Neural crest cell (in vitro differentiated cells): ENCODE measurements at regions not wholly inside any gene's neighbourhood (a gene's known extent, or its start where the extent isn't known, plus 50 kb on each side); places are given as distances from the start of the nearest gene placed in this dataset.
"Not testable (repeated sequence)": the region's sequence is repeated elsewhere in the genome, so short reads cannot be mapped to it uniquely, and the experiment has no call there.

ENCODE experiments used
- DNase-seq: peaks from one replicate; pipeline ENCODE4 v3.0.0; 2021; ENCODE audit warnings: low read depth, mixed read lengths, low spot score
- H3K27ac Mint-ChIP-seq: one replicate; pipeline ENCODE4 v1.8.0; 2021; ENCODE audit warnings: mild to moderate bottlenecking, mixed read lengths; ENCODE audit not compliant: unreplicated experiment
- H3K27me3 Mint-ChIP-seq: 2 replicates; pipeline ENCODE4 v1.8.0; 2021; ENCODE audit warnings: low read depth, mild to moderate bottlenecking, mixed read lengths
- H3K36me3 Mint-ChIP-seq: 2 replicates; pipeline ENCODE4 v1.8.0; 2021; ENCODE audit warnings: low read depth, mild to moderate bottlenecking, mixed read lengths
- H3K4me1 Mint-ChIP-seq: 2 replicates; pipeline ENCODE4 v1.8.0; 2021; ENCODE audit warnings: mixed read lengths
- H3K4me3 Mint-ChIP-seq: one replicate; pipeline ENCODE4 v1.8.0; 2021; ENCODE audit warnings: mild to moderate bottlenecking, mixed read lengths
- H3K9me3 Mint-ChIP-seq: 2 replicates; pipeline ENCODE4 v1.8.0; 2021; ENCODE audit warnings: mixed read lengths

DNA sequence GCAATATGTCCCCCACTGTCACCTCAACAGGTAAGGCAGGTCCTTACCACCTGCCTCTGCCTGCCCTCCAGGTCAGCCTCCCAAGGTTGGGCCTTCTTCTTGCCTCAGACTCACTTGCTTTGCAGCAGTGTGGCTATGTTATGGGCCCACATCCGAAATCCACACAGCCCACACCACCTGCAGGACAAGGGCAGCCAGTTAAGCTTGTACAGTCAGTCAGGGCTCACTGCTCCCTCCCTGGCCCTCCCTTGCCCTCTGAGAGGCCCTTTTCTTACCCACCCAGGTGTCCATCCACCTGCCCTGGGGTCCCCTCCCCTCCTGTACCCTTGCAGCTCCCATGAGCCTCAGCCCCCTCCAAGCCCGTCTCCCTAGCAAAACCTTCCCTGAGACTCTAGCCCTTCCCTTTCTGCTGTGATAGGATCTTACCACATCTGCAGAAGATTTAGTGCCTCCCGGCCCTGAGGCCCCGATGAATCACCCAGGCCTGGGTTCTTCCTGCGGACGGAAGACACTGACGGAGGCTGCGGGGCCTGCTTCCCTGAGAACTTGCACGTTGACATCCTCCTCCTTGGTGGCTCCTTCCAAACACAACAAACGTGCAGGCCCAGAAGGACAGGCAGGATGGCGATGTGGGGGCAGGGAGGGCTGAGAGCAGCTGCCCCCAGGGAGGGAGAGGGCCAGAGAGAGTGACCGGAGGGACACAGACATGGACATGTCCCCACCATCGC, 5466.2 kb upstream of the TPTE start:
- H3K36me3 Mint-ChIP-seq, DNase-seq, H3K27ac Mint-ChIP-seq, H3K4me1 Mint-ChIP-seq, H3K4me3 Mint-ChIP-seq, H3K27me3 Mint-ChIP-seq, H3K9me3 Mint-ChIP-seq: not testable (repeated sequence)

DNA sequence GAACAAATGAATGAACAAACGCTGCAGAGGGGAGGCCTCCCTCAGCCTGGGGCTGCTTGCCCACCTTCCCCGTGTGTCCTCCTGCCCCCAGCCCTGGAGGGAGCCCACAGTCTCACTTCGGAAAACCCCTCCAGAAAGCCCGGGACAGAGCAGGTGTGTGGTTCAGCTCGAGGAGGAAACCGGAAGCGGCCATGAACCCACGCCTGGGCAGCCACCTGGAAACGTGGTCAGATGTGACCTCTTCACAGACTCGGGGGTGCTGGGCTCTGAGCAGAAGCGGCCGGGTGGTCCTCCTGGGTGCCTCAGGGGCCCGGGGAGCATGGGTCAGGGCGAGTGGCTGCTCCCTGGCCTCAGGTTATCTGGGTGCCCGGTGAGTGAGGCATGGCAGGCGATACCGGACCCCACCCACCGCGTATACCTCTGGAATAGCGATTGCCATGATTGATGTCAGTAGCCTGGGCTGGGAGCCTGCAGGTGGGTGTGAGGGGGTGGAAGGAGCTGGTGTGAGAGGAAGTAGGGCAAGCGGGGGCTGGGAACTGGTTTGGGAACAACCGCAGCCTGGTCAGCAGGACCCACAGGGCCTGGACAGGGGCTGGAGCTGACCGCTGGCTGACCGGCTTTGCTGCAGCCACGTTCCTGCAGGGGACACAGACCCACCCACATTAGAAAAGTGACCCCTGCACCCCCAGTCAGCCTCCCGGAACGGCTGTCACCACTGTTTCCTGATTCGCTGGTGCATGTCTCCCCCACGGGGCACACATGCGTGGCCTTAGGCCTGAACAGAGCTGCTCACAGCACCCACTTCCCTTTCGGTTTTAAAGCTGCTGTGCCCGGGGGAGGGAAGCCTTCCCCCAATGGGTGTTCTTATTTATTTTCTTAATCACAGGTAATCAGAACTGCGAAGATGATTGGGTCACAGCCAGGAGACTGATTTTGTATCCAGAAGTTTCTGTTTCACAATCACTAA, 5465.1 kb upstream of the TPTE start:
- H3K4me1 Mint-ChIP-seq, H3K4me3 Mint-ChIP-seq, DNase-seq, H3K9me3 Mint-ChIP-seq, H3K27ac Mint-ChIP-seq, H3K27me3 Mint-ChIP-seq, H3K36me3 Mint-ChIP-seq: not testable (repeated sequence)

DNA sequence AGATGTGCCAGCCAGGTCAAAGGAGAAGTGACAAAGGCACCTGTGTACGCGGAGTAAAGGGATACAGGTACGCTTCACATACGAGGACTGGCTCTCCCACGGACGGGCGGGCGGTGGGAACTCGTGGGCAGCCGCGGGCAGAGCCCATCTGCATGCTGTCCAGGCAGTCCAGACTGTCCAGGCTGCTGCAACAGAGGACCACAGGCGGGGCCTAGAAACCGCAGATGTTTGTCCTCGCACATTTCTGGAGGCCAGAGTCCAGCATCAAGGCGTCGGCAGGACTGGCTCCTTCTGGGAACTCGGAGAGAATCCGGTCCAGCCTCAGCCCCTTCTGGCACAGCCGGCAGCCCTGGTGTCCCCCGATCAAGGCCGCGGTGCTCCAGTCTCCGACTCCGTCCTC, 5464.3 kb upstream of the TPTE start:
- not testable (repeated sequence) for H3K36me3 Mint-ChIP-seq, H3K4me1 Mint-ChIP-seq, H3K4me3 Mint-ChIP-seq, H3K27me3 Mint-ChIP-seq, DNase-seq, H3K27ac Mint-ChIP-seq, H3K9me3 Mint-ChIP-seq

GRCh38 chr21:5060364-5061083, 5460.9 kb upstream of the TPTE start:
- H3K27me3 Mint-ChIP-seq, H3K36me3 Mint-ChIP-seq, H3K9me3 Mint-ChIP-seq, H3K4me3 Mint-ChIP-seq, DNase-seq, H3K27ac Mint-ChIP-seq, H3K4me1 Mint-ChIP-seq: not testable (repeated sequence)

- H3K36me3 Mint-ChIP-seq: not testable (repeated sequence)
Measured at GRCh38 chr21:5064581-5065142, 5456.7 kb upstream of the TPTE start.

DNA sequence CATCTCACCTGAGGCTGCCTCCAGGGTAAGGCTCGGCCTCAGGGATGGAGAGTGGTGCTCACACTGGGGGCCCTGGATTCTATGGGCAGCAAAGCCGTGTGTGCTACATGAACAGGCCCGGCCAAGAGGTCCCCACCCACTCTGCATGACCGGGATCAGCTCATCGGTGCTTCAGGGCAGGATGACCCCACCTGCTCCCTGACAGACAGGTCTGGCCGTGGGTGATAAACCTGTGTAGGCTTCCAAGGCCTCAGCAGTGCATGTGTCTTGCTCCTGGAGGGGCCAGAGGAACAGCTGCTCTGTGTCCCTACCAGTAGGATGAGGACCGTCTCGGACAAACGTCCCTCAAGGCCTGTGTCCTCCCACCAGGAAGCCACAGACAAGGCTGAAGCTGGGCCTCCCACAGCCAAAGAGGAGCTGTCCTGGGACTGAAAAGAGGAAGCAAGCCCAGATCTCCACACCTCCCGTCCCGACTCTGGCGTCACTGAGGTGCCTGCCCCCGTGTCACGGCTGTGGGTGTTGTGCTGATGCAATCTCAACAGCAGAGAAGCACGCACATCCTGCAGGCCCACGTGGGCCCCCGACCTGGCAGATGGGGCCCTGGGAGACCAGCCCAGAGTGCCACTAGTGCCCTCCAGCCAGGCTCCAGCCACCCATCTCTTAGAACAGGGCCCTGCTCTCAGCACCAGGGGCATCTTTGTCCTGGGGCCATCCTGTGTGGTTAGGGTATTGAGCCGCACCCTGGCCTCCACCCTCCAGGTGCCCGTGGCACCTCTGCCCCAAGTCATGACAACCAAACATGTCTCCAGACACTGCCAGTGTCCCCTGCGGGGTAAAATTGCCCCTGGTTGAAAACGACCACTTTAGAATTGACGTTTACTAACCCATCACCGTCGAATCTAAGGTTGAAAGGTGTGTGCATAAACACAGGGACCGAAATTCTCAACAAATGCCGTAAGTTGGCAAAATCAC, 5455.9 kb upstream of the TPTE start:
- not testable (repeated sequence) for DNase-seq, H3K36me3 Mint-ChIP-seq, H3K27me3 Mint-ChIP-seq, H3K9me3 Mint-ChIP-seq, H3K27ac Mint-ChIP-seq, H3K4me3 Mint-ChIP-seq, H3K4me1 Mint-ChIP-seq

More at GRCh38 chr21:5064581-5065142, 5456.7 kb upstream of the TPTE start:
- not testable (repeated sequence) for H3K27ac Mint-ChIP-seq, H3K4me3 Mint-ChIP-seq, H3K4me1 Mint-ChIP-seq, H3K9me3 Mint-ChIP-seq, DNase-seq, H3K27me3 Mint-ChIP-seq

DNA sequence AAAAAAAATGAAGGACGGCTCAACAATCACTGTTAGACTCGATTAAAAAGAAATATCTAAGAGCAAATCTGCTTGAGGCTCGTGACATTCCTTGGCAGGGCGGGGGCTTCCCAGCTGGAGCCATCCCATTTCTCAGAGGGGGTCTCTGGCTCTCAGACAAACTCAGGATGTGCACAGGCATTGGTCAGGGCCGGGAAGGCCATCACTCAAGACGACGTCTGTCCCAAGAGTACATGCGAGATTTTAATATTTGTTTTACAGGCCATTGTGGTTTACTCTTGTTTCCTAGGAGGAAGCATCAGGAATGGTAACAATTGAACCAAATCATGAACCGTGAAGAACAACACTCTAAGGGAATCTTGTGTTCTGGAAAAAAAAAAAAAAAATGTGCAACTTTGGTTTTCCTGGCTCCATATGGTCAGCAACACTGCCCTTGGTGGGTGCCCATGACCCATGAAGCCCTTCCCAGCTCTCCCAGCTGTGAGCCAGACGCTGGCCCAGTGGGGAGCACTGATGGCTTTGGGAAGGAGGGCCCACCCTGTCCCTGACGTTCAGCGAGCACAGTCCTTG, 5454.6 kb upstream of the TPTE start:
- not testable (repeated sequence) for H3K27ac Mint-ChIP-seq, H3K27me3 Mint-ChIP-seq, H3K4me1 Mint-ChIP-seq, DNase-seq, H3K36me3 Mint-ChIP-seq, H3K9me3 Mint-ChIP-seq, H3K4me3 Mint-ChIP-seq

DNA sequence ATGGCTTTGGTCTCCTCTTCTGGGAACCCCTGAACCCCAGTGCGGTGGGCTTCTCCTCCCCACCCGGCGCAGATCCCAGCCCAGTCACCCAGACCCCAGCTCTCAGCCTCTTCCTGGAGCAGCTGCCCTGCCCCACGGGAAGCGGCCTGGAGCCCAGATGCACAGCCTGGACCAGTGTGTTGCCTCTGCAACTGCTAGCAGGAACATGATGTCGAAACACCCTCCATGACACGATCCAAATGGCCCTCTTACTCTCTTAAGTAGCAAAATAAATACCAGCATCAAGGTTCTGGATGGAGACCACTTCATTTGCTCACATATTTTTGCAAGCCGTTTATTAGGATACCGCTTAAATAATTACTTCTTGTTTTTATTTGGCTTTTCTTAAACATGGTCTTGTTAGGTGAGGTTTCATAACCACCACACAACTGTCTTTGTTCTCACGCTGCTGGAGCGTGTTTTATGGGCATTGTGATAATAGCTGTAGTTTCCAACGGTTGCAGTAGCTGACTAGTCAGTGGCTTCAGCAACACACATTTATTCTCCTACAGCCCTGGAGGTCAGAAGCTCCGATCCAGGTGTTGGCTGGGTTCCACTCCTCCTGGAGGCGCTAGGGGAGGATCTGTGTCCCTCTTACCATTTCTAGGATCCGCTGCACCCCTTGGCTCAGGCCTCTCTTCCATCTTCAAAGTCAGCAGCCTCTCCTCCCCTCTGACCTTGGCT, 5453.9 kb upstream of the TPTE start:
- not testable (repeated sequence) for DNase-seq, H3K27me3 Mint-ChIP-seq, H3K4me3 Mint-ChIP-seq, H3K27ac Mint-ChIP-seq, H3K4me1 Mint-ChIP-seq, H3K9me3 Mint-ChIP-seq, H3K36me3 Mint-ChIP-seq

- not testable (repeated sequence) for H3K4me1 Mint-ChIP-seq, H3K4me3 Mint-ChIP-seq, H3K27ac Mint-ChIP-seq, H3K9me3 Mint-ChIP-seq, H3K36me3 Mint-ChIP-seq, H3K27me3 Mint-ChIP-seq, DNase-seq
Measured at GRCh38 chr21:5068649-5069048, 5452.7 kb upstream of the TPTE start.

DNA sequence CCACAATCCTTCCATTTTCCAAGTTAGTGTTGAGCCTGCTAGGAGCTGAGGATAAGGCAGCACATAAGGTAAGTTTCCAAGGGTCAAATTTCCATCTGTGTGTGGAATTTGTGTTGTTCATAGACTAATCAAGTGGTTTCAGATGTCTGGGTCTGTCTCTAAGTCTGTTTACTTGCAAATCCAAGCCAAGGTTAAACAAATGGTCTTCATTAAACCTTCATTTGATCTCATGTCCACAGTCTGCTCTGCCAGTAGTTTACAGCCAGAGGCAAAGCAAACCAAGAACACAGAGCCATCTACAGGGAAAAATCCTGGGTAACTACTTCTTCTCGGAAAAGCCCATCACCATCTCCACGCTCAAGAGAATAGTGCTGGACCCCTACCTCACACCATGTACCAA, 5450.2 kb upstream of the TPTE start:
- not testable (repeated sequence) for H3K27me3 Mint-ChIP-seq, H3K9me3 Mint-ChIP-seq, H3K4me3 Mint-ChIP-seq, H3K27ac Mint-ChIP-seq, H3K4me1 Mint-ChIP-seq, H3K36me3 Mint-ChIP-seq, DNase-seq

DNA sequence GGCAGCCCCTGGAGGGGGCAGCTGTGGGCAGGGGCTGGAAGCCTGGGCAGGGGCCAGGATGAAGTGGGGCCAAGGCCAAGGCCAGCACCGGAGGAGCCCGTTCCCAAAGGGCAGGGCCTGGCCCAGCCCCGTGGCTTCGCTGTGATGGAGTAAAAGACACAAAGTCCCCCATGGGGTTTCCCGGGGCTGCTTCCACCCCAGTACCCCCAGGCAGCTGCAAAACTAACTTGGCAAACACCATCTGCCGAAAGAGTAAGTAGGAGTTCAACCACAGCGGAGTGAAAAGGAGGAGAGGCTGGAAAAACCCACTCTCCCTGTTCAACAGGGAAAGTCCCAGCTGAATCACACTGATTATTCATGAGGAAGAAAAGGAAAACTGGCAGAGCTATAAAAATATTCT, 5444.5 kb upstream of the TPTE start:
- not testable (repeated sequence) for H3K4me3 Mint-ChIP-seq, H3K9me3 Mint-ChIP-seq, H3K36me3 Mint-ChIP-seq, H3K27ac Mint-ChIP-seq, DNase-seq, H3K4me1 Mint-ChIP-seq, H3K27me3 Mint-ChIP-seq

GRCh38 chr21:5079361-5079760, 5442.0 kb upstream of the TPTE start:
- H3K9me3 Mint-ChIP-seq, H3K27ac Mint-ChIP-seq, H3K27me3 Mint-ChIP-seq, H3K4me1 Mint-ChIP-seq, H3K36me3 Mint-ChIP-seq, DNase-seq, H3K4me3 Mint-ChIP-seq: not testable (repeated sequence)
